ENCODE measurements at regions not wholly inside any gene's neighbourhood (a gene's known extent, or its start where the extent isn't known, plus 50 kb on each side); places are given as distances from the start of the nearest gene placed in this dataset.
"Not testable (repeated sequence)": the region's sequence is repeated elsewhere in the genome, so short reads cannot be mapped to it uniquely, and the experiment has no call there.

DNA sequence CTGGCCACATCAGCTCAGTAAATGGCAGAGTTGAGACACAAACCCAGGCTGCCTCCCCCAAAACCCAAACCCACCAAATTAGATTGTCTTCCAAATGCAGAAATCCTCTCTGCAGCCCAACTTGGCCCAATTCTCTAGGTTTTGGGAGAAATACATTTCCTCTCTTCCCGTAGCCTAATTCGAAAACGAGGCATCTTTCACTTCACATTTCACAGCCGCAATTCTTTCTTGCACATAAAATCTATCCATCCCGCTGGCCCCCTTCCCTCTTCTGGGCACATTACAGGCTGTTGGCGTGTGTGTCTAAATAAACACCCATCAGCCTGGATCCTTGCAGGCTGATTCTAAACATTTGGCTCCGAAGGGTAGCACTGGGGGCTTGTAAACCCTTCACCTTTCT is 83.8 kb upstream of the VRK1 start:
- Histone ChIP-seq H3K27me3 (replicated peaks) (no peaks in the 10 kb centered on the region), H3K27ac (no peak overlapping the region), H3K36me3 (replicated peaks) (no peaks in the 10 kb centered on the region), H3K4me3 (ENCODE audit: low read depth, low read length) (no peak overlapping the region)
- TF ChIP-seq, protein P1, sequence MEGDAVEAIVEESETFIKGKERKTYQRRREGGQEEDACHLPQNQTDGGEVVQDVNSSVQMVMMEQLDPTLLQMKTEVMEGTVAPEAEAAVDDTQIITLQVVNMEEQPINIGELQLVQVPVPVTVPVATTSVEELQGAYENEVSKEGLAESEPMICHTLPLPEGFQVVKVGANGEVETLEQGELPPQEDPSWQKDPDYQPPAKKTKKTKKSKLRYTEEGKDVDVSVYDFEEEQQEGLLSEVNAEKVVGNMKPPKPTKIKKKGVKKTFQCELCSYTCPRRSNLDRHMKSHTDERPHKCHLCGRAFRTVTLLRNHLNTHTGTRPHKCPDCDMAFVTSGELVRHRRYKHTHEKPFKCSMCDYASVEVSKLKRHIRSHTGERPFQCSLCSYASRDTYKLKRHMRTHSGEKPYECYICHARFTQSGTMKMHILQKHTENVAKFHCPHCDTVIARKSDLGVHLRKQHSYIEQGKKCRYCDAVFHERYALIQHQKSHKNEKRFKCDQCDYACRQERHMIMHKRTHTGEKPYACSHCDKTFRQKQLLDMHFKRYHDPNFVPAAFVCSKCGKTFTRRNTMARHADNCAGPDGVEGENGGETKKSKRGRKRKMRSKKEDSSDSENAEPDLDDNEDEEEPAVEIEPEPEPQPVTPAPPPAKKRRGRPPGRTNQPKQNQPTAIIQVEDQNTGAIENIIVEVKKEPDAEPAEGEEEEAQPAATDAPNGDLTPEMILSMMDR (IDR thresholded peaks at IDR 0.05; ENCODE audit: low read depth, low read length, missing control alignments) = no peak
- DNase-seq = no peak
- in situ Hi-C loops (cut with HindIII; ENCODE audit: low pct_ligation_motif_present, low sequenced_read_pairs) = no loop called here

DNA sequence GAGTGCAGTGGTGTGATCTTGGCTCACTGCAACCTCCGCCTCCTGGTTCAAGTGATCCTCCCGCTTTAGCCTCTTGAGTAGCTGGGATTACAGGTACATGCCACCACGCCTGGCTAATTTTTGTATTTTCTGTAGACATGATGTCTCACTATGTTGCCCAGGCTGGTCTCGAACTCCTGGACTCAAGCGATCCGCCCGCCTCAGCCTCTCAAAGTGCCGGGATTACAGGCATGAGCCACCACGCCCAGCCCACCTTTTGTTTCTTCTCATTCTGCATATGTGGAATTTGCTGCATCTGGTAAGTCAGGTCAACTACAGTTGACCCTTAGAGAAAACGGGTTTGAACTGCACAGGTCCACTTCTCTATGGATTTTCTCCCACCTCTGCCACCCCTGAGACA is 82.6 kb upstream of the VRK1 start:
- H3K27ac ChIP-seq; H3K27me3 ChIP-seq (replicated peaks); H3K4me3 ChIP-seq (ENCODE audit: low read depth, low read length); H3K36me3 ChIP-seq (replicated peaks); DNase-seq; in situ Hi-C loops (cut with HindIII; ENCODE audit: low pct_ligation_motif_present, low sequenced_read_pairs): not testable (repeated sequence)

DNA sequence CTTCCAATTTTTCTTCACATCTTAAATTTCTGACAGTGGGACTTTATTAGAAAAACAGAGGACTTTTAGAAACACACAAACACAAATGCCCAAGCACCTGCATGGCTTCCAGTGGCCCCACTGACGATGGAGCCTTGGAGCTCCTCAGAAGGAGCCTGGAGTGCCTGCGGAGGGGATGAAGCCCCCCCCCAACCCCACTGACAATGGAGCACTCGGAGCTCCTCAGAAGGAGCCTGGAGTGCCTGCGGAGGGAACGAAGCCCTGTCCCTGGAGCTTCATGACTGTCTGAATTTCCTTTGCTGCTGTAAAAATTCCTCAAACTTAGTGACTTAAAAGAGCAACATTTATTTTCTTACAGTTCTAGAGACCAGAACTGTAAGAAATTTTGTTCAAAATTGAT is 80.1 kb upstream of the VRK1 start:
- no peak for DNase-seq
- Histone ChIP-seq H3K36me3 (replicated peaks) (no peaks in the 10 kb centered on the region), H3K27ac (no peak overlapping the region), H3K27me3 (replicated peaks) (no peaks in the 10 kb centered on the region), H3K4me3 (ENCODE audit: low read depth, low read length) (no peak overlapping the region)
- in situ Hi-C loops (cut with HindIII; ENCODE audit: low pct_ligation_motif_present, low sequenced_read_pairs) = no loop called here
- TF ChIP-seq, protein P1 (IDR thresholded peaks at IDR 0.05; ENCODE audit: low read depth, low read length, missing control alignments) = no peak

DNA sequence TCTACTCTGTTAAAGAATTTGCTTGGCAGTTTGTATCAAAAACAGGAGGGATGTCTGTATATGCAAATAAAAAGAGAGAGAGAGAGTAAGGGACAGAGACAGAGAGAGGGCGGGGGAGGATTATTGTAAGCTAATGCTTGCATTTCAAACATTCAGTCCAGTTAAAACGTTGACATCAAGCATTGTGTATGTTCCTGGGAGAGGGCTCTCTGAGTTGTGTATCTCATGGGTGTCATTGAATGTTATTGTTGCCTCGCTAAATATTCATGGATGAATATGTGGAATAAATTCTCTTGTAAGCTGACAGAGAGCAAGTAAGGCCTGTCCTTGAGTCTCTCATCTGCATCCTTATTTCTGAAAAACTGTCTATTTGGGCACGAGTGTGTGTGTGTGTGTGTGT is 78.8 kb upstream of the VRK1 start:
- Histone ChIP-seq H3K27ac (no peak overlapping the region), H3K36me3 (replicated peaks) (no peaks in the 10 kb centered on the region), H3K27me3 (replicated peaks) (no peaks in the 10 kb centered on the region), H3K4me3 (ENCODE audit: low read depth, low read length) (no peak overlapping the region)
- TF ChIP-seq, protein P1 (IDR thresholded peaks at IDR 0.05; ENCODE audit: low read depth, low read length, missing control alignments) = no peak
- DNase-seq = no peak
- in situ Hi-C loops (cut with HindIII; ENCODE audit: low pct_ligation_motif_present, low sequenced_read_pairs) = no loop called here

DNA sequence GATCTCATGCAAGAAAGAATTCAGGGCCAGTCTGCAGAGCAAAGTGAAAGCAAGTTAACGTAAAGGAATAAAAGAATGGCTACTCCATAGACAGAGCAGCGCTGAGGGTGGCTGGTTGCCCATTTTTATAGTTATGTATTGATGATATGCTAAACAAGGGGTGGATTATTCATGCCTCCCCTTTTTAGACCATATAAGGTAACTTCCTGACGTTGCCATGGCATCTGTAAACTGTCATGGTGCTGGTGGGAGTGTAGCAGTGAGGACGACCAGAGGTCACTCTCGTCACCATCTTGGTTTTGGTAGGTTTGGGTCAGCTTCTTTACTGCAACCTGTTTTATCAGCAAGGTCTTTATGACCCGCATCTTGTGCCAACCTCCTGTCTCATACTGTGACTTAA is 76.5 kb upstream of the VRK1 start:
- in situ Hi-C loops (cut with HindIII; ENCODE audit: low pct_ligation_motif_present, low sequenced_read_pairs); H3K4me3 ChIP-seq (ENCODE audit: low read depth, low read length); H3K27ac ChIP-seq; H3K36me3 ChIP-seq (replicated peaks); DNase-seq; H3K27me3 ChIP-seq (replicated peaks): not testable (repeated sequence)

DNA sequence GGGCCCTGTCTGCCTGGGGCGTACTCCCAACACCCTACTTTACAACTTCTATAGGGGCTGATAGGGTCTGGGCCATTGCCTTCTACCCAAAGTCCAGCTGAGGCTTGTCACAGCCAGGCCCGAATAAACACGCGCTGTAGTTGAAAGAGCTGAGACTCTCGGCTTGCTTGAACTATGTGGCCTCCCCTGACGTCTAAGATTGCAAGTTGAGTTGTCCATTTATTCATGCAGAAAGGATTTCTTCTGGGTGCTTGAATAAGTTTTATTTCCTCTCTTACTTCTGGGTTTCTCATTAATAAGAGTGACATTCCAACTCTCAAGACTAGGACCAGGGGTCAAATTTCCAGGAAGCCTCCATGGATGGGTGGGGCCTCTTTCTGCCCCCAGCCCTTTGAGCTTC is 74.4 kb upstream of the VRK1 start:
- in situ Hi-C loops (cut with HindIII; ENCODE audit: low pct_ligation_motif_present, low sequenced_read_pairs) = no loop called here
- TF ChIP-seq, protein P1 (IDR thresholded peaks at IDR 0.05; ENCODE audit: low read depth, low read length, missing control alignments) = no peak
- H3K36me3 ChIP-seq (replicated peaks) = no peaks in the 10 kb centered on the region
- no peak overlapping the region for H3K4me3 ChIP-seq (ENCODE audit: low read depth, low read length)
- no peak for DNase-seq
- no peaks in the 10 kb centered on the region for H3K27me3 ChIP-seq (replicated peaks)
- no peak overlapping the region for H3K27ac ChIP-seq

DNA sequence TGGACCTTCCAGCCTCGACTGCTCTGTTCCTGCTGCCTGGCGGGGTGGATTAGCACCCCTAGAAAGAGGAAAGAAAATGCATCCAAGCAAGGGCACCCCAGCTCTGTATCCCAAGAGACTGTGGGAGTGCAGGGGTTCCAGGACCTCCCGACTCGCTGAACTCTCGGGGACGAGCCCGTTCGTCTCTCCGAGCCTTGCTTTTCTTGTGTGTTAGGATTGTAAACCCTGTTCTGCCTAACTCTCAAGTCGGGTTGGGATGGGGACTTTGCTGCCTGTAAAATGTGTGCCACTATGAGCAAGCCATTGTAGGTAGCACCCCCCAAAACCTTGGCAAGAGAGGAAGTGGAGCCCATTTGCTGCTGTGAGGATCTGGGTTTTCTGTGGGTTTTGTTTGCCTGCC is 73.2 kb upstream of the VRK1 start:
- H3K36me3 ChIP-seq (replicated peaks) = no peaks in the 10 kb centered on the region
- TF ChIP-seq, protein P1 (IDR thresholded peaks at IDR 0.05; ENCODE audit: low read depth, low read length, missing control alignments) = no peak
- DNase-seq = no peak
- H3K27ac ChIP-seq = no peak overlapping the region
- H3K4me3 ChIP-seq (ENCODE audit: low read depth, low read length) = no peak overlapping the region
- in situ Hi-C loops (cut with HindIII; ENCODE audit: low pct_ligation_motif_present, low sequenced_read_pairs) = no loop called here
- no peaks in the 10 kb centered on the region for H3K27me3 ChIP-seq (replicated peaks)

All from brain microvascular endothelial cell (primary cell).